H1 (cell line): ENCODE measurements at regions not wholly inside any gene's neighbourhood (a gene's known extent, or its start where the extent isn't known, plus 50 kb on each side); places are given as distances from the start of the nearest gene placed in this dataset.

Experiments
- CTCF ChIA-PET: fragments of 300-600 bp; sonication (Branson Sonifier 250); formaldehyde crosslinking; loops from one replicate; lab custom pipeline; 2021; ENCODE audit not compliant: partially characterized antibody; lab: Charles Lee
- POLR2A ChIA-PET: fragments of 300-600 bp; sonication (Branson Sonifier 250); formaldehyde crosslinking; loops from one replicate; lab custom pipeline; 2021; ENCODE audit warnings: inconsistent platforms; ENCODE audit not compliant: partially characterized antibody; lab: Charles Lee
- DNase-seq, 2 experiments: peaks; one replicate each; pipeline versions ENCODE4 v3.0.0 to v3.0.0-alpha.2; 2010 to 2022; ENCODE audit warnings: low spot score in 2 of 2, low read depth in 1 of 2, mixed read lengths in 1 of 2
- FAIRE-seq: peaks from 2 replicates; lab custom pipeline; 2011; peaks lifted over from hg19 to GRCh38; lab: Jason Lieb, UNC
- H2AFZ ChIP-seq: 2 replicates; pipeline ENCODE4 v1.8.1; 2012; ENCODE audit warnings: low read length, inconsistent platforms
- H2AK5ac ChIP-seq: 2 replicates; pipeline ENCODE4 v1.6.1; 2013; ENCODE audit warnings: low read depth, low read length
- H2BK120ac ChIP-seq: replicated peaks from 2 replicates; pipeline ENCODE3; 2013; ENCODE audit warnings: low read depth, low read length, inconsistent platforms
- H2BK12ac ChIP-seq: 2 replicates; pipeline ENCODE4 v1.6.1; 2013; ENCODE audit warnings: low read depth, low read length
- H2BK15ac ChIP-seq: 2 replicates; pipeline ENCODE4 v1.6.1; 2013; ENCODE audit warnings: low read length
- H2BK20ac ChIP-seq: 2 replicates; pipeline ENCODE4 v1.6.1; 2013; ENCODE audit warnings: low read length
- H2BK5ac ChIP-seq: 2 replicates; pipeline ENCODE4 v1.6.1; 2013; ENCODE audit warnings: low read depth, low read length
- H3K14ac ChIP-seq: 2 replicates; pipeline ENCODE4 v1.6.1; 2013; ENCODE audit warnings: inconsistent platforms; ENCODE audit not compliant: insufficient read length
- H3K18ac ChIP-seq: 2 replicates; pipeline ENCODE4 v1.6.1; 2013; ENCODE audit warnings: low read length; ENCODE audit errors: extremely low read depth
- H3K23ac ChIP-seq: 2 replicates; pipeline ENCODE4 v1.6.1; 2013; ENCODE audit warnings: inconsistent platforms; ENCODE audit not compliant: insufficient read length
- H3K23me2 ChIP-seq: 2 replicates; pipeline ENCODE4 v1.6.1; 2013; ENCODE audit warnings: low read depth, low read length
- H3K27ac ChIP-seq: 2 replicates; pipeline ENCODE4 v1.6.1; 2011; ENCODE audit warnings: low read depth, low read length, inconsistent platforms
- H3K27me3 ChIP-seq, 4 experiments: replicated peaks in 1 of 4; 1 replicate in 1 of 4; 2 replicates in 3 of 4; pipeline versions ENCODE4 v1.6.1 to v1.8.1; 2011 to 2013; ENCODE audit warnings: low read length in 3 of 4, mild to moderate bottlenecking in 3 of 4, inconsistent platforms in 2 of 4, mixed read lengths in 2 of 4, moderate library complexity in 1 of 4; ENCODE audit not compliant: control insufficient read depth in 3 of 4, insufficient read depth in 3 of 4; ENCODE audit errors: extremely low read depth in 1 of 4
- H3K36me3 ChIP-seq, 4 experiments: 2 replicates each; pipeline versions ENCODE4 v1.6.1 to v1.8.1; 2011 to 2013; ENCODE audit warnings: mild to moderate bottlenecking in 4 of 4, low read length in 3 of 4, moderate library complexity in 2 of 4, control low read depth in 1 of 4, inconsistent platforms in 1 of 4; ENCODE audit not compliant: insufficient read depth in 4 of 4, control insufficient read depth in 2 of 4
- H3K4ac ChIP-seq: replicated peaks from 2 replicates; pipeline ENCODE3; 2013; ENCODE audit warnings: low read length, low read depth, mixed read lengths, inconsistent platforms; ENCODE audit not compliant: insufficient read length
- H3K4me1 ChIP-seq, 4 experiments: replicated peaks in 1 of 4; 1 replicate in 1 of 4; 2 replicates in 3 of 4; pipeline versions ENCODE4 v1.6.1 to v1.8.1; 2011 to 2013; ENCODE audit warnings: low read length in 3 of 4, inconsistent platforms in 2 of 4, mixed read lengths in 1 of 4; ENCODE audit not compliant: insufficient read depth in 4 of 4, control insufficient read depth in 3 of 4
- H3K4me2 ChIP-seq, 2 experiments: 2 replicates each; pipeline versions ENCODE4 v1.6.1 to v1.8.1; 2011 to 2013; ENCODE audit warnings: low read depth in 2 of 2, low read length in 2 of 2, control low read depth in 1 of 2, inconsistent platforms in 1 of 2, mild to moderate bottlenecking in 1 of 2; ENCODE audit not compliant: insufficient read depth in 1 of 2
- H3K4me3 ChIP-seq, 4 experiments: fragments of 200-600, 300-600 bp in 1 of 4; sonication (generic), shearing (Covaris generic), sonication (Bioruptor Twin) in 1 of 4; 2 replicates each; pipeline versions ENCODE4 v1.5.1 to v1.8.1; 2011 to 2016; ENCODE audit warnings: low read length in 4 of 4, low read depth in 3 of 4, control low read depth in 2 of 4, inconsistent platforms in 2 of 4, mild to moderate bottlenecking in 2 of 4, mixed read lengths in 1 of 4, moderate library complexity in 1 of 4; ENCODE audit not compliant: insufficient read depth in 2 of 4; ENCODE audit errors: extremely low read depth in 1 of 4
- H3K56ac ChIP-seq: replicated peaks from 2 replicates; pipeline ENCODE3; 2013; ENCODE audit warnings: low read depth, mild to moderate bottlenecking, mixed read lengths, low read length, inconsistent platforms; ENCODE audit not compliant: insufficient read length
- H3K79me1 ChIP-seq: 2 replicates; pipeline ENCODE4 v1.6.1; 2013; ENCODE audit warnings: low read depth, low read length, control low read depth
- H3K79me2 ChIP-seq, 2 experiments: 2 replicates each; pipeline versions ENCODE4 v1.6.1 to v1.8.1; 2012 to 2013; ENCODE audit warnings: low read length in 2 of 2, mild to moderate bottlenecking in 2 of 2, inconsistent platforms in 1 of 2; ENCODE audit not compliant: insufficient read depth in 2 of 2, control insufficient read depth in 1 of 2
- H3K9ac ChIP-seq, 4 experiments: replicated peaks in 1 of 4; 1 replicate in 1 of 4; 2 replicates in 3 of 4; pipeline versions ENCODE4 v1.6.1 to v1.8.1; 2011 to 2013; ENCODE audit warnings: low read depth in 3 of 4, low read length in 3 of 4, control low read depth in 2 of 4, mild to moderate bottlenecking in 2 of 4, moderate library complexity in 2 of 4, inconsistent platforms in 1 of 4; ENCODE audit errors: extremely low read depth in 1 of 4
- H3K9me3 ChIP-seq, 2 experiments: 2 replicates each; pipeline versions ENCODE4 v1.6.1 to v1.8.1; 2012 to 2013; ENCODE audit warnings: mild to moderate bottlenecking in 2 of 2, moderate library complexity in 2 of 2, control low read depth in 1 of 2, inconsistent platforms in 1 of 2, low read depth in 1 of 2, low read length in 1 of 2, mixed read lengths in 1 of 2; ENCODE audit not compliant: insufficient read depth in 2 of 2
- H4K20me1 ChIP-seq, 2 experiments: replicated peaks in 1 of 2; 2 replicates each; pipeline versions ENCODE3 to v1.8.1; 2011 to 2013; ENCODE audit warnings: inconsistent platforms in 2 of 2, low read length in 2 of 2, mild to moderate bottlenecking in 1 of 2; ENCODE audit not compliant: insufficient read depth in 2 of 2, control insufficient read depth in 1 of 2
- H4K5ac ChIP-seq: 2 replicates; pipeline ENCODE4 v1.6.1; 2013; ENCODE audit warnings: low read length, low read depth, mixed read lengths, inconsistent platforms; ENCODE audit not compliant: insufficient read length
- H4K8ac ChIP-seq: 2 replicates; pipeline ENCODE4 v1.8.0; 2013; ENCODE audit warnings: mild to moderate bottlenecking, moderate library complexity, low read length, inconsistent platforms; ENCODE audit not compliant: insufficient read depth; ENCODE audit errors: extremely low read depth
- H4K91ac ChIP-seq: replicated peaks from 2 replicates; pipeline ENCODE3; 2013; ENCODE audit warnings: low read length, mixed read lengths, inconsistent platforms; ENCODE audit not compliant: insufficient read length
- CTBP2 ChIP-seq: IDR thresholded peaks from 2 replicates; pipeline ENCODE4 v1.7.0; 2011; ENCODE audit warnings: borderline replicate concordance, mild to moderate bottlenecking, moderate library complexity, mixed read lengths, low read length; ENCODE audit not compliant: insufficient read depth, insufficient read length
- POLR2A ChIP-seq, 2 experiments: IDR thresholded peaks; 1 replicate in 1 of 2; 2 replicates in 1 of 2; pipeline ENCODE4 v1.6.1; 2011; ENCODE audit warnings: low read depth in 2 of 2, low read length in 2 of 2, mild to moderate bottlenecking in 2 of 2; ENCODE audit errors: control extremely low read depth in 1 of 2
- RAD21 ChIP-seq, 2 experiments: IDR thresholded peaks in 1 of 2; conservative IDR thresholded peaks in 1 of 2; 2 replicates each; pipeline ENCODE4 v1.6.1; 2011; ENCODE audit warnings: low read depth in 2 of 2, low read length in 2 of 2, improper control_type of control experiment in 1 of 2, inconsistent platforms in 1 of 2, mild to moderate bottlenecking in 1 of 2, moderate library complexity in 1 of 2
- SP1 ChIP-seq: IDR thresholded peaks from 2 replicates; pipeline ENCODE4 v1.6.1; 2011; ENCODE audit warnings: low read depth, low read length
- SP2 ChIP-seq: IDR thresholded peaks from 2 replicates; pipeline ENCODE4 v1.6.1; 2012; ENCODE audit warnings: mild to moderate bottlenecking, low read length, inconsistent platforms
- WGBS, 2 experiments: shearing (Covaris generic) in 1 of 2; methylation state at CpG; one replicate each; pipeline versions ENCODE4 v1.1.6 to v1.1.7; 2013 to 2015; ENCODE audit warnings: low lambda C conversion rate in 2 of 2, mixed read lengths in 2 of 2, inconsistent platforms in 1 of 2, low coverage in 1 of 2, missing lambda C conversion rate in 1 of 2; ENCODE audit not compliant: insufficient replicate concordance in 2 of 2, insufficient coverage in 1 of 2, insufficient read length in 1 of 2; ENCODE audit errors: extremely low coverage in 1 of 2, missing lambda C conversion rate in 1 of 2; 5-methylcytosine and 5-hydroxymethylcytosine counted together

GRCh38 chr2:45112750-45113149 is 103.5 kb upstream of the SIX2 start:
- POLR2A ChIA-PET, result no interaction called here
- H4K20me1 ChIP-seq, result no peaks in the 10 kb centered on the region

More at GRCh38 chr2:45112750-45113149, 103.5 kb upstream of the SIX2 start:
- no peak overlapping the region for H2BK12ac ChIP-seq
- no peak overlapping the region for H3K4ac ChIP-seq
- H3K4me3 ChIP-seq, result no peak overlapping the region
- no peak overlapping the region for H3K4me2 ChIP-seq
- no peak overlapping the region for H2AK5ac ChIP-seq
- WGBS, 2 experiments, result 87% methylated on average over 4 of the region's 4 CpGs; no CpG with 5 or more reads in 1 of the 2 experiments
- H2BK20ac ChIP-seq, result no peak overlapping the region
- H3K4me1 ChIP-seq, result no peaks in the 10 kb centered on the region
- no peak overlapping the region for H2BK15ac ChIP-seq
- H3K23ac ChIP-seq, result no peak overlapping the region
- H3K14ac ChIP-seq, result no peak overlapping the region
- no peak overlapping the region for H3K18ac ChIP-seq
- H3K36me3 ChIP-seq, result no peaks in the 10 kb centered on the region
- peak in 1 of 2 experiments; percentile 24 for DNase-seq
- CTCF ChIA-PET, result interaction anchor here (1.2 to 1.4 kb wide), 2 partner anchors 14 to 19 kb away, joined by 3 to 5 read pairs; no protein-coding TSS in a partner anchor
- no peak overlapping the region for H4K8ac ChIP-seq
- no peaks in the 10 kb centered on the region for H3K79me1 ChIP-seq
- no peak overlapping the region for H3K9ac ChIP-seq
- no peak overlapping the region for H2BK120ac ChIP-seq
- no peak for FAIRE-seq
- no peak overlapping the region for H2AFZ ChIP-seq
- no peaks in the 10 kb centered on the region for H3K9me3 ChIP-seq
- H3K27ac ChIP-seq, result no peak overlapping the region
- no peak overlapping the region for H4K5ac ChIP-seq
- no peak overlapping the region for H3K56ac ChIP-seq
- TF ChIP-seq SP2, result no peak
- no peak for TF ChIP-seq CTBP2
- TF ChIP-seq POLR2A (IDR thresholded peaks at IDR 0.05; ENCODE audit: control extremely low read depth in 1 of 2, low read depth in 2 of 2, low read length in 2 of 2), result no peak
- TF ChIP-seq RAD21 (IDR thresholded peaks at IDR 0.05 in 1 of 2, conservative IDR thresholded peaks at IDR 0.05 in 1 of 2; ENCODE audit: low read depth in 2 of 2, low read length in 2 of 2), result no peak
- TF ChIP-seq SP1, result no peak
- TF ChIP-seq, all 59 proteins: peak for 0
- Histone ChIP-seq H3K23me2 (no peaks in the 10 kb centered on the region; the same call in 1 of the 2 replicates), H4K91ac (no peak overlapping the region), H3K79me2 (no peaks in the 10 kb centered on the region), H3K27me3 (0 out of 7 replicates have a peak, but pooled peaks cover 0 to 2% (median 0%) of the 10 kb centered on the region in 4 experiments), H2BK5ac (no peak overlapping the region)
